ENCODE measurements at regions not wholly inside any gene's neighbourhood (a gene's known extent, or its start where the extent isn't known, plus 50 kb on each side); places are given as distances from the start of the nearest gene placed in this dataset.

- DNase-seq (ENCODE audit: low spot score), result no peak
Measured at GRCh38 chr11:128327274-128327673, 260.1 kb downstream of the ETS1 start.

GRCh38 chr11:128326791-128327190 lies 260.6 kb downstream of the ETS1 start:
- no peak for DNase-seq (ENCODE audit: low spot score)

- no peak for DNase-seq (ENCODE audit: low spot score)
Measured at GRCh38 chr11:128324531-128325141, 262.7 kb downstream of the ETS1 start.

- no peak for DNase-seq (ENCODE audit: low spot score)
Measured at GRCh38 chr11:128324051-128324481, 263.3 kb downstream of the ETS1 start.

- peak; percentile 9 for DNase-seq (ENCODE audit: low spot score)
Measured at GRCh38 chr11:128323381-128323780, 264.0 kb downstream of the ETS1 start.

- DNase-seq (ENCODE audit: low spot score), result no peak
Measured at GRCh38 chr11:128318856-128319474, 268.4 kb downstream of the ETS1 start.

GRCh38 chr11:128316541-128317227 lies 270.7 kb downstream of the ETS1 start:
- DNase-seq (ENCODE audit: low spot score), result no peak

GRCh38 chr11:128315933-128316332 lies 271.4 kb downstream of the ETS1 start:
- no peak for DNase-seq (ENCODE audit: low spot score)

GRCh38 chr11:128313931-128314330 lies 273.4 kb downstream of the ETS1 start:
- DNase-seq (ENCODE audit: low spot score), result no peak

- no peak for DNase-seq (ENCODE audit: low spot score)
Measured at GRCh38 chr11:128311742-128312719, 275.3 kb downstream of the ETS1 start.

GRCh38 chr11:128310676-128311445 lies 276.5 kb downstream of the ETS1 start:
- no peak for DNase-seq (ENCODE audit: low spot score)

- no peak for DNase-seq (ENCODE audit: low spot score)
Measured at GRCh38 chr11:128310005-128310404, 277.4 kb downstream of the ETS1 start.

- no peak for DNase-seq (ENCODE audit: low spot score)
Measured at GRCh38 chr11:128308794-128309193, 278.6 kb downstream of the ETS1 start.

- DNase-seq (ENCODE audit: low spot score), result no peak
Measured at GRCh38 chr11:128305588-128305987, 281.8 kb downstream of the ETS1 start.

GRCh38 chr11:128304666-128305485 lies 282.5 kb downstream of the ETS1 start:
- DNase-seq (ENCODE audit: low spot score), result no peak

- DNase-seq (ENCODE audit: low spot score), result no peak
Measured at GRCh38 chr11:128304116-128304515, 283.2 kb downstream of the ETS1 start.

- no peak for DNase-seq (ENCODE audit: low spot score)
Measured at GRCh38 chr11:128303383-128303782, 284.0 kb downstream of the ETS1 start.

- no peak for DNase-seq (ENCODE audit: low spot score)
Measured at GRCh38 chr11:128302425-128303186, 284.8 kb downstream of the ETS1 start.

GRCh38 chr11:128301756-128302155 lies 285.6 kb downstream of the ETS1 start:
- no peak for DNase-seq (ENCODE audit: low spot score)

GRCh38 chr11:128300785-128301184 lies 286.6 kb downstream of the ETS1 start:
- DNase-seq (ENCODE audit: low spot score), result no peak
